ENCODE measurements at regions not wholly inside any gene's neighbourhood (a gene's known extent, or its start where the extent isn't known, plus 50 kb on each side); places are given as distances from the start of the nearest gene placed in this dataset.

GRCh38 chr9:80013891-80014290, 442.1 kb downstream of the TLE4 start:
- no peak for DNase-seq (ENCODE audit: low read depth in 2 of 2)

- no peak for DNase-seq (ENCODE audit: low read depth in 2 of 2)
These were observed 441.0 kb downstream of the TLE4 start for GRCh38 chr9:80012557-80013330.

- DNase-seq (ENCODE audit: low read depth in 2 of 2), result no peak
These were observed 437.4 kb downstream of the TLE4 start for GRCh38 chr9:80009204-80009603.

GRCh38 chr9:80004714-80005113, 432.9 kb downstream of the TLE4 start:
- no peak for DNase-seq (ENCODE audit: low read depth in 2 of 2)

GRCh38 chr9:79990536-79990935, 418.8 kb downstream of the TLE4 start:
- no peak for DNase-seq (ENCODE audit: low read depth in 2 of 2)

GRCh38 chr9:79989079-79989478, 417.3 kb downstream of the TLE4 start:
- no peak for DNase-seq (ENCODE audit: low read depth in 2 of 2)

GRCh38 chr9:79988126-79988525, 416.4 kb downstream of the TLE4 start:
- DNase-seq (ENCODE audit: low read depth in 2 of 2), result no peak

GRCh38 chr9:79986437-79986836, 414.7 kb downstream of the TLE4 start:
- DNase-seq (ENCODE audit: low read depth in 2 of 2), result no peak

GRCh38 chr9:79985772-79986171, 414.0 kb downstream of the TLE4 start:
- no peak for DNase-seq (ENCODE audit: low read depth in 2 of 2)

GRCh38 chr9:79985264-79985663, 413.5 kb downstream of the TLE4 start:
- no peak for DNase-seq (ENCODE audit: low read depth in 2 of 2)

GRCh38 chr9:79984429-79985067, 412.8 kb downstream of the TLE4 start:
- DNase-seq (ENCODE audit: low read depth in 2 of 2), result no peak

- DNase-seq (ENCODE audit: low read depth in 2 of 2), result no peak
These were observed 408.7 kb downstream of the TLE4 start for GRCh38 chr9:79980432-79980831.

GRCh38 chr9:79977510-79978197, 405.9 kb downstream of the TLE4 start:
- DNase-seq (ENCODE audit: low read depth in 2 of 2), result no peak

GRCh38 chr9:79977074-79977435, 405.3 kb downstream of the TLE4 start:
- DNase-seq (ENCODE audit: low read depth in 2 of 2), result no peak

GRCh38 chr9:79976257-79977073, 404.7 kb downstream of the TLE4 start:
- DNase-seq (ENCODE audit: low read depth in 2 of 2), result no peak

GRCh38 chr9:79975621-79976256, 404.0 kb downstream of the TLE4 start:
- DNase-seq (ENCODE audit: low read depth in 2 of 2), result no peak

GRCh38 chr9:79974806-79975422, 403.1 kb downstream of the TLE4 start:
- no peak for DNase-seq (ENCODE audit: low read depth in 2 of 2)

GRCh38 chr9:79973627-79974026, 401.9 kb downstream of the TLE4 start:
- DNase-seq (ENCODE audit: low read depth in 2 of 2), result no peak

- no peak for DNase-seq (ENCODE audit: low read depth in 2 of 2)
These were observed 398.3 kb downstream of the TLE4 start for GRCh38 chr9:79970146-79970425.

- DNase-seq (ENCODE audit: low read depth in 2 of 2), result no peak
These were observed 397.8 kb downstream of the TLE4 start for GRCh38 chr9:79969393-79970145.

GRCh38 chr9:79968533-79968932, 396.8 kb downstream of the TLE4 start:
- DNase-seq (ENCODE audit: low read depth in 2 of 2), result no peak
